H1 (cell line): ENCODE measurements at regions not wholly inside any gene's neighbourhood (a gene's known extent, or its start where the extent isn't known, plus 50 kb on each side); places are given as distances from the start of the nearest gene placed in this dataset.

Source experiments
- CHD1 ChIP-seq: IDR thresholded peaks from 2 replicates; pipeline ENCODE4 v1.6.1; 2012; ENCODE audit warnings: low read depth, low read length, improper control_type of control experiment
- EZH2 ChIP-seq: fragments of 200-600 bp; sonication (generic); IDR thresholded peaks from 2 replicates; pipeline ENCODE4 v1.7.1; 2012; ENCODE audit warnings: low read depth, mild to moderate bottlenecking, moderate library complexity, low read length, inconsistent platforms; ENCODE audit not compliant: severe bottlenecking
- KDM1A ChIP-seq: fragments of 200-600, 300-600 bp; sonication (generic); IDR thresholded peaks from 2 replicates; pipeline ENCODE4 v1.7.1; 2016; ENCODE audit warnings: mild to moderate bottlenecking, low read length, borderline replicate concordance
- KDM5A ChIP-seq: fragments of 200-600 bp; IDR thresholded peaks from 2 replicates; pipeline ENCODE4 v1.7.1; 2012; ENCODE audit warnings: mild to moderate bottlenecking, low read length, inconsistent platforms, mixed read lengths
- PHF8 ChIP-seq: fragments of 200-600 bp; sonication (generic); conservative IDR thresholded peaks from 2 replicates; pipeline ENCODE4 v1.7.1; 2012; ENCODE audit warnings: low read depth, mild to moderate bottlenecking, inconsistent platforms, low read length, moderate library complexity
- SAP30 ChIP-seq: fragments of 300-600 bp; sonication (generic); IDR thresholded peaks from 2 replicates; pipeline ENCODE4 v1.7.1; 2012; ENCODE audit warnings: low read length, moderate library complexity, mild to moderate bottlenecking, inconsistent platforms; ENCODE audit not compliant: insufficient read depth, insufficient replicate concordance
- SIN3A ChIP-seq, 2 experiments: IDR thresholded peaks in 1 of 2; conservative IDR thresholded peaks in 1 of 2; 2 replicates each; pipeline ENCODE4 v1.6.1; 2011 to 2012; ENCODE audit warnings: low read length in 2 of 2, improper control_type of control experiment in 1 of 2, low read depth in 1 of 2, mild to moderate bottlenecking in 1 of 2
- SP1 ChIP-seq: IDR thresholded peaks from 2 replicates; pipeline ENCODE4 v1.6.1; 2011; ENCODE audit warnings: low read depth, low read length
- SRF ChIP-seq: IDR thresholded peaks from 2 replicates; pipeline ENCODE4 v1.6.1; 2011; ENCODE audit warnings: mild to moderate bottlenecking, low read depth, low read length, moderate library complexity
- TAF7 ChIP-seq: optimal IDR thresholded peaks from 2 replicates; pipeline ENCODE3; 2011; ENCODE audit warnings: low read depth, mild to moderate bottlenecking, inconsistent platforms, low read length, moderate library complexity, borderline replicate concordance
- TBP ChIP-seq: IDR thresholded peaks from 2 replicates; pipeline ENCODE4 v1.6.1; 2011; ENCODE audit warnings: low read depth, low read length, improper control_type of control experiment
- YY1 ChIP-seq: IDR thresholded peaks from 2 replicates; pipeline ENCODE4 v1.6.1; 2011; ENCODE audit warnings: low read depth, mild to moderate bottlenecking, low read length
- TF ChIP-seq, protein P1 (sequence below): IDR thresholded peaks from 2 replicates; pipeline ENCODE4 v1.6.1; 2011; ENCODE audit warnings: low read length, improper control_type of control experiment

DNA sequence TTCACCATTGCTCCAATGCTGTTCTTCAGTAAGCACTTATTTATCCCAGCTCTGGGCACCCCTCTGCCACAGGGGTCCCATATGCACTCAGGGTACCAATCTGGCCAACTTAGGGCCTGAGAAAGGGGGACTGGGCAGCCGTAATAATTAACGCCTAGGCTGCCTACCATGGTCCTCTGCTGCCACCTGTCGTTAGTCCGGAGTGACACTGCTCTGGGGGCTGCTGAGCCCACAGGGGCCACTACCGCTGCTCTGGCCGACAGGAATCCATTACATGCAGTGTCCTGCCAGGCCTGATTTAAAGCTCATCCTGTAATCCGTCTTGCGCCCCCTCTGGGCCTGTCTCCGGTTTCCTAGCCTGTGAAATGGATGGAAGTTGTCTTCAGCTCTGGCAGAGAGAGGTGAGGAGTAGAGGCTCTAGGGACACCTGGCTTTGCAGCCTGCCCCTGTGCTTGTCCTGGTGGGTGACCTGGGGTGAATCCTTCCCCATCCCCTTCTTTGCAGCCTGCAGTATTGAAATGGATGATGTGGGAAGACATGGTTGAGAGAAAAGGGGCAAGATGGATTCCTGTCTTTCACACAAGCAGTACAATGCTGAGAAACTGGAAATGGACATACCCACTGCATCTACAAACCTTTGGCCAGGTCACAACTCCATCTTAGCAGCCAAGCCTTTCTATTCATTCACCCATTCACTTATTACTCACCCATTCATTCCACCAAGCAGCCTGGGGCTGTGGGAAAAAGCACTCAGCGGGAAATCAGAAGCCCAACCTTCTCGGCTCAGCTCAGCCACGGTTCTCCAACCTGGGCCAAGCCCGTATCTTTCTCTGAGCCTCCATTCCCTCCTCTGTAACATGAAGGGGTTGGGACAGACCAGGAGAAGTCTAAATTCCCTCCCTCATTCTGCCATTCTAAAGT is 116.3 kb upstream of the NALF2 start (continued):
- TF ChIP-seq, protein P1, sequence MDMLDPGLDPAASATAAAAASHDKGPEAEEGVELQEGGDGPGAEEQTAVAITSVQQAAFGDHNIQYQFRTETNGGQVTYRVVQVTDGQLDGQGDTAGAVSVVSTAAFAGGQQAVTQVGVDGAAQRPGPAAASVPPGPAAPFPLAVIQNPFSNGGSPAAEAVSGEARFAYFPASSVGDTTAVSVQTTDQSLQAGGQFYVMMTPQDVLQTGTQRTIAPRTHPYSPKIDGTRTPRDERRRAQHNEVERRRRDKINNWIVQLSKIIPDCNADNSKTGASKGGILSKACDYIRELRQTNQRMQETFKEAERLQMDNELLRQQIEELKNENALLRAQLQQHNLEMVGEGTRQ, result no peak
- TF ChIP-seq CHD1, result no peak
- no peak for TF ChIP-seq SRF
- TF ChIP-seq SP1, result no peak
- no peak for TF ChIP-seq TAF7
- TF ChIP-seq YY1, result peak; percentile 76
- no peak for TF ChIP-seq KDM1A
- no peak for TF ChIP-seq SAP30
- TF ChIP-seq TBP, result no peak
- no peak for TF ChIP-seq KDM5A
- no peak for TF ChIP-seq SIN3A (conservative IDR thresholded peaks at IDR 0.05 in 1 of 2, IDR thresholded peaks at IDR 0.05 in 1 of 2; ENCODE audit: low read depth in 1 of 2, low read length in 2 of 2)
- TF ChIP-seq EZH2, result no peak
- TF ChIP-seq PHF8, result no peak
